ENCODE measurements at regions not wholly inside any gene's neighbourhood (a gene's known extent, or its start where the extent isn't known, plus 50 kb on each side); places are given as distances from the start of the nearest gene placed in this dataset.
A peak's percentile ranks its signal among the peaks of the same experiment; 100 is the strongest.
"Not testable (repeated sequence)": the region's sequence is repeated elsewhere in the genome, so short reads cannot be mapped to it uniquely, and the experiment has no call there.

GRCh38 chr6:139698526-139699176 lies 324.2 kb upstream of the CITED2 start:
- Histone ChIP-seq H3K9ac (ENCODE audit: insufficient read depth in 1 of 2, low read depth in 2 of 2, low read length in 2 of 2) (no peak overlapping the region), H3K27me3 (ENCODE audit: control insufficient read depth in 2 of 2, insufficient read depth in 2 of 2, low read length in 2 of 2) (no peaks in the 10 kb centered on the region), H3K9me1 (ENCODE audit: control insufficient read depth, insufficient read depth, low read length) (no peaks in the 10 kb centered on the region), H3K4me2 (ENCODE audit: insufficient read depth, low read length) (no peak overlapping the region), H3K4me3 (no peak overlapping the region), H2AFZ (ENCODE audit: low read depth, low read length) (no peak overlapping the region), H3K36me3 (ENCODE audit: control insufficient read depth, insufficient read depth, low read length) (no peaks in the 10 kb centered on the region), H4K20me1 (replicated peaks; ENCODE audit: control insufficient read depth, insufficient read depth, low read length) (no peaks in the 10 kb centered on the region), H3K4me1 (replicated peaks in 1 of 2; ENCODE audit: control insufficient read depth in 2 of 2, insufficient read depth in 2 of 2, low read length in 2 of 2) (no peaks in the 10 kb centered on the region), H3K9me3 (replicated peaks; ENCODE audit: control insufficient read depth, insufficient read depth, low read depth, low read length) (no peaks in the 10 kb centered on the region), H3K27ac (ENCODE audit: extremely low read depth, low read depth, low read length) (no peak overlapping the region), H3K79me2 (ENCODE audit: control insufficient read depth, insufficient read depth, low read length) (no peaks in the 10 kb centered on the region)
- POLR2A ChIA-PET, result interaction anchor here (0.7 to 1.2 kb wide), 3 partner anchors 17 to 327 kb away, joined by 3 to 5 read pairs (median 3); no protein-coding TSS in a partner anchor
- in situ Hi-C loops (cut with MboI) (no loop called here), intact Hi-C loops (cut with micrococcal nuclease) (no loop called here)
- DNase-seq (ENCODE audit: extremely low read depth in 1 of 4, low spot score in 3 of 4) (no peak), ATAC-seq (no peak), FAIRE-seq (no peak)
- CTCF ChIA-PET (ENCODE audit: low intra/inter-chr PET ratio), result no interaction called here
- WGBS (ENCODE audit: insufficient coverage, low coverage, missing lambda C conversion rate), result 76% methylated on average over 3 of the region's 3 CpGs
- no TSS peak for BruUV-seq (replicated peaks)
- TF ChIP-seq CEBPG (CRISPR knock-in tag; IDR thresholded peaks at IDR 0.05), result no peak
- TF ChIP-seq CEBPG (tag; conservative IDR thresholded peaks at IDR 0.05 in 1 of 2, IDR thresholded peaks at IDR 0.05 in 1 of 2), result peak in 1 of 2 experiments; percentile 18; a peak in 1 of 4 replicates
- no peak for TF ChIP-seq ZNF75A (CRISPR knock-in tag; IDR thresholded peaks at IDR 0.05)

GRCh38 chr6:139697856-139698255 lies 323.4 kb upstream of the CITED2 start:
- H3K9me1 ChIP-seq (ENCODE audit: control insufficient read depth, insufficient read depth, low read length); H3K27ac ChIP-seq (ENCODE audit: extremely low read depth, low read depth, low read length); H3K36me3 ChIP-seq (ENCODE audit: control insufficient read depth, insufficient read depth, low read length); BruUV-seq (replicated peaks); in situ Hi-C loops (cut with MboI); H3K4me1 ChIP-seq (replicated peaks in 1 of 2; ENCODE audit: control insufficient read depth in 2 of 2, insufficient read depth in 2 of 2, low read length in 2 of 2); H3K4me3 ChIP-seq; H3K4me2 ChIP-seq (ENCODE audit: insufficient read depth, low read length); FAIRE-seq; H4K20me1 ChIP-seq (replicated peaks; ENCODE audit: control insufficient read depth, insufficient read depth, low read length); H2AFZ ChIP-seq (ENCODE audit: low read depth, low read length); DNase-seq (ENCODE audit: extremely low read depth in 1 of 4, low spot score in 3 of 4); intact Hi-C loops (cut with micrococcal nuclease); CTCF ChIA-PET (ENCODE audit: low intra/inter-chr PET ratio); H3K9me3 ChIP-seq (replicated peaks; ENCODE audit: control insufficient read depth, insufficient read depth, low read depth, low read length); H3K79me2 ChIP-seq (ENCODE audit: control insufficient read depth, insufficient read depth, low read length); H3K9ac ChIP-seq (ENCODE audit: insufficient read depth in 1 of 2, low read depth in 2 of 2, low read length in 2 of 2); ATAC-seq; H3K27me3 ChIP-seq (ENCODE audit: control insufficient read depth in 2 of 2, insufficient read depth in 2 of 2, low read length in 2 of 2): not testable (repeated sequence)
- WGBS (ENCODE audit: insufficient coverage, low coverage, missing lambda C conversion rate), result 87% methylated on average over 18 of the region's 23 CpGs
- POLR2A ChIA-PET, result interaction anchor here (0.6 to 1.1 kb wide), 3 partner anchors 9 to 323 kb away, joined by 3 read pairs; partner anchors contain the start of gene CITED2

GRCh38 chr6:139696991-139697390 lies 322.5 kb upstream of the CITED2 start:
- in situ Hi-C loops (cut with MboI); H3K27ac ChIP-seq (ENCODE audit: extremely low read depth, low read depth, low read length); H3K9me1 ChIP-seq (ENCODE audit: control insufficient read depth, insufficient read depth, low read length); FAIRE-seq; BruUV-seq (replicated peaks); intact Hi-C loops (cut with micrococcal nuclease); H3K36me3 ChIP-seq (ENCODE audit: control insufficient read depth, insufficient read depth, low read length); H3K27me3 ChIP-seq (ENCODE audit: control insufficient read depth in 2 of 2, insufficient read depth in 2 of 2, low read length in 2 of 2); H3K4me1 ChIP-seq (replicated peaks in 1 of 2; ENCODE audit: control insufficient read depth in 2 of 2, insufficient read depth in 2 of 2, low read length in 2 of 2); ATAC-seq; H4K20me1 ChIP-seq (replicated peaks; ENCODE audit: control insufficient read depth, insufficient read depth, low read length); H3K4me2 ChIP-seq (ENCODE audit: insufficient read depth, low read length); H3K9ac ChIP-seq (ENCODE audit: insufficient read depth in 1 of 2, low read depth in 2 of 2, low read length in 2 of 2); H3K79me2 ChIP-seq (ENCODE audit: control insufficient read depth, insufficient read depth, low read length); DNase-seq (ENCODE audit: extremely low read depth in 1 of 4, low spot score in 3 of 4); CTCF ChIA-PET (ENCODE audit: low intra/inter-chr PET ratio); H3K9me3 ChIP-seq (replicated peaks; ENCODE audit: control insufficient read depth, insufficient read depth, low read depth, low read length); H2AFZ ChIP-seq (ENCODE audit: low read depth, low read length); H3K4me3 ChIP-seq: not testable (repeated sequence)
- POLR2A ChIA-PET, result interaction anchor here (0.7 to 1.1 kb wide), 2 partner anchors 322 to 324 kb away, joined by 3 to 4 read pairs; partner anchors contain the start of gene CITED2
- WGBS (ENCODE audit: insufficient coverage, low coverage, missing lambda C conversion rate), result 84% methylated on average over 16 of the region's 16 CpGs

All from K562 (cell line).